ENCODE measurements at regions not wholly inside any gene's neighbourhood (a gene's known extent, or its start where the extent isn't known, plus 50 kb on each side); places are given as distances from the start of the nearest gene placed in this dataset.
A peak's percentile ranks its signal among the peaks of the same experiment; 100 is the strongest.

GRCh38 chr5:138668451-138669380 lies 84.5 kb upstream of the CTNNA1 start:
- no peaks in the 10 kb centered on the region; the same call in 1 of the 2 replicates for H3K9me1 ChIP-seq (ENCODE audit: insufficient read depth, low read length)
- CTCF ChIA-PET = no interaction called here
- no peak for DNase-seq

More at GRCh38 chr5:138668451-138669380, 84.5 kb upstream of the CTNNA1 start:
- H3K18ac ChIP-seq (ENCODE audit: low read depth, low read length) = no peak overlapping the region
- H3K14ac ChIP-seq (replicated peaks; ENCODE audit: low read depth, low read length) = 0 out of 2 replicates have a peak overlapping the region, but pooled peaks have one; percentile 21
- H3K27me3 ChIP-seq (ENCODE audit: control insufficient read depth, insufficient read depth, low read length) = peaks cover 9% of the 10 kb centered on the region
- H3K4me3 ChIP-seq (ENCODE audit: insufficient read depth, low read depth, low read length) = no peak overlapping the region
- no peak overlapping the region for H3K56ac ChIP-seq (ENCODE audit: extremely low read depth, insufficient read depth, low read length)
- H3K4me2 ChIP-seq (ENCODE audit: low read depth, low read length) = no peak overlapping the region
- H2AK5ac ChIP-seq (ENCODE audit: low read depth, low read length) = no peak overlapping the region; the same call in 1 of the 2 replicates
- POLR2A ChIA-PET (ENCODE audit: unreplicated experiment) = no interaction called here
- no peaks in the 10 kb centered on the region for H3K36me3 ChIP-seq (ENCODE audit: control insufficient read depth, insufficient read depth, low read length)
- TF ChIP-seq MAZ (IDR thresholded peaks at IDR 0.05; ENCODE audit: borderline replicate concordance, low read depth, low read length) (no peak), RAD21 (IDR thresholded peaks at IDR 0.05; ENCODE audit: low read length) (no peak), CEBPB (IDR thresholded peaks at IDR 0.05; ENCODE audit: low read depth, low read length) (no peak), BHLHE40 (IDR thresholded peaks at IDR 0.05; ENCODE audit: low read depth, low read length) (no peak), MAFK (IDR thresholded peaks at IDR 0.05; ENCODE audit: low read depth, low read length) (no peak), RCOR1 (IDR thresholded peaks at IDR 0.05; ENCODE audit: insufficient replicate concordance, low read length) (no peak), POLR2A (IDR thresholded peaks at IDR 0.05; ENCODE audit: low read depth, low read length) (no peak), NFE2L2 (IDR thresholded peaks at IDR 0.05; ENCODE audit: low read depth, low read length) (no peak)
- TF ChIP-seq, protein P1, sequence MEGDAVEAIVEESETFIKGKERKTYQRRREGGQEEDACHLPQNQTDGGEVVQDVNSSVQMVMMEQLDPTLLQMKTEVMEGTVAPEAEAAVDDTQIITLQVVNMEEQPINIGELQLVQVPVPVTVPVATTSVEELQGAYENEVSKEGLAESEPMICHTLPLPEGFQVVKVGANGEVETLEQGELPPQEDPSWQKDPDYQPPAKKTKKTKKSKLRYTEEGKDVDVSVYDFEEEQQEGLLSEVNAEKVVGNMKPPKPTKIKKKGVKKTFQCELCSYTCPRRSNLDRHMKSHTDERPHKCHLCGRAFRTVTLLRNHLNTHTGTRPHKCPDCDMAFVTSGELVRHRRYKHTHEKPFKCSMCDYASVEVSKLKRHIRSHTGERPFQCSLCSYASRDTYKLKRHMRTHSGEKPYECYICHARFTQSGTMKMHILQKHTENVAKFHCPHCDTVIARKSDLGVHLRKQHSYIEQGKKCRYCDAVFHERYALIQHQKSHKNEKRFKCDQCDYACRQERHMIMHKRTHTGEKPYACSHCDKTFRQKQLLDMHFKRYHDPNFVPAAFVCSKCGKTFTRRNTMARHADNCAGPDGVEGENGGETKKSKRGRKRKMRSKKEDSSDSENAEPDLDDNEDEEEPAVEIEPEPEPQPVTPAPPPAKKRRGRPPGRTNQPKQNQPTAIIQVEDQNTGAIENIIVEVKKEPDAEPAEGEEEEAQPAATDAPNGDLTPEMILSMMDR (conservative IDR thresholded peaks at IDR 0.05; ENCODE audit: low read depth, low read length) = no peak
- TF ChIP-seq, protein P2, sequence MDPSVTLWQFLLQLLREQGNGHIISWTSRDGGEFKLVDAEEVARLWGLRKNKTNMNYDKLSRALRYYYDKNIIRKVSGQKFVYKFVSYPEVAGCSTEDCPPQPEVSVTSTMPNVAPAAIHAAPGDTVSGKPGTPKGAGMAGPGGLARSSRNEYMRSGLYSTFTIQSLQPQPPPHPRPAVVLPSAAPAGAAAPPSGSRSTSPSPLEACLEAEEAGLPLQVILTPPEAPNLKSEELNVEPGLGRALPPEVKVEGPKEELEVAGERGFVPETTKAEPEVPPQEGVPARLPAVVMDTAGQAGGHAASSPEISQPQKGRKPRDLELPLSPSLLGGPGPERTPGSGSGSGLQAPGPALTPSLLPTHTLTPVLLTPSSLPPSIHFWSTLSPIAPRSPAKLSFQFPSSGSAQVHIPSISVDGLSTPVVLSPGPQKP (IDR thresholded peaks at IDR 0.05; ENCODE audit: borderline replicate concordance, low read depth, low read length) = no peak
- H4K5ac ChIP-seq (ENCODE audit: low read depth, low read length) = no peak overlapping the region
- no peak overlapping the region for H3K27ac ChIP-seq (ENCODE audit: insufficient read depth, low read length)
- H3K9ac ChIP-seq (ENCODE audit: low read depth, low read length) = no peak overlapping the region
- no peaks in the 10 kb centered on the region; the same call in 1 of the 2 replicates for H3K9me3 ChIP-seq (ENCODE audit: control insufficient read depth, insufficient read depth, low read length)
- in situ Hi-C loops (cut with MboI; ENCODE audit: low sequenced_read_pairs) (no loop called here), dilution Hi-C loops (cut with HindIII; ENCODE audit: low sequenced_read_pairs, unreplicated experiment) (no loop called here), intact Hi-C loops (cut with micrococcal nuclease) (no loop called here)
- H3K79me1 ChIP-seq (ENCODE audit: low read depth in 1 of 2, low read length in 2 of 2) = no peaks in the 10 kb centered on the region
- no peaks in the 10 kb centered on the region for H4K20me1 ChIP-seq (ENCODE audit: insufficient read depth, low read length)
- H2BK20ac ChIP-seq (ENCODE audit: low read depth, low read length) = no peak overlapping the region
- no peak for ATAC-seq (ENCODE audit: low read depth)
- peak overlapping the region; percentile 43 for H2AFZ ChIP-seq (replicated peaks; ENCODE audit: low read length, poor library complexity)
- no TSS peak for BruUV-seq (replicated peaks)
- H4K8ac ChIP-seq (ENCODE audit: low read depth in 2 of 2, low read length in 2 of 2) = no peak overlapping the region
- no peak overlapping the region for H4K91ac ChIP-seq (ENCODE audit: insufficient read depth, low read depth, low read length)
- H2BK5ac ChIP-seq (ENCODE audit: low read depth, low read length, poor library complexity, severe bottlenecking) = no peak overlapping the region
- 17% methylated on average over 1 of the region's 8 CpGs; no CpG with 5 or more reads in 1 of the 2 experiments for WGBS, 2 experiments (ENCODE audit: extremely low coverage in 2 of 2, insufficient read length in 1 of 2)
- no peak overlapping the region for H2BK120ac ChIP-seq (ENCODE audit: low read depth, low read length)
- no peaks in the 10 kb centered on the region for H3K4me1 ChIP-seq (ENCODE audit: control insufficient read depth, insufficient read depth, low read length)
- no peak overlapping the region for H2AK9ac ChIP-seq (replicated peaks; ENCODE audit: low read depth, low read length, poor library complexity)
- H3K23ac ChIP-seq (ENCODE audit: low read depth, low read length) = no peak overlapping the region
- no peak overlapping the region for H2BK15ac ChIP-seq (ENCODE audit: low read depth, low read length)
- H3K4ac ChIP-seq (ENCODE audit: low read depth, low read length) = no peak overlapping the region

All from IMR-90 (cell line).